HS-5 (cell line): ENCODE measurements at regions not wholly inside any gene's neighbourhood (a gene's known extent, or its start where the extent isn't known, plus 50 kb on each side); places are given as distances from the start of the nearest gene placed in this dataset.
A peak's percentile ranks its signal among the peaks of the same experiment; 100 is the strongest.
"Not testable (repeated sequence)": the region's sequence is repeated elsewhere in the genome, so short reads cannot be mapped to it uniquely, and the experiment has no call there.

ENCODE experiments used
- DNase-seq: peaks from one replicate; pipeline ENCODE4 v3.0.0-alpha.2; 2012; ENCODE audit warnings: low read depth

GRCh38 chr11:87639753-87640364 is 535.4 kb downstream of the RAB38 start:
- DNase-seq, result no peak

- DNase-seq, result no peak
Observed at GRCh38 chr11:87635001-87635400, 540.2 kb downstream of the RAB38 start.

GRCh38 chr11:87634331-87634730 is 540.9 kb downstream of the RAB38 start:
- peak; percentile 4 for DNase-seq

- DNase-seq, result no peak
Observed at GRCh38 chr11:87628957-87629356, 546.3 kb downstream of the RAB38 start.

GRCh38 chr11:87628026-87628580 is 547.1 kb downstream of the RAB38 start:
- DNase-seq, result no peak

- not testable (repeated sequence) for DNase-seq
Observed at GRCh38 chr11:87623531-87624365, 551.5 kb downstream of the RAB38 start.

- DNase-seq, result no peak
Observed at GRCh38 chr11:87616511-87616910, 558.7 kb downstream of the RAB38 start.

- no peak for DNase-seq
Observed at GRCh38 chr11:87604350-87604749, 566.6 kb downstream of the TMEM135 start.

- no peak for DNase-seq
Observed at GRCh38 chr11:87603887-87604286, 566.2 kb downstream of the TMEM135 start.

- no peak for DNase-seq
Observed at GRCh38 chr11:87602776-87603175, 565.0 kb downstream of the TMEM135 start.

- DNase-seq, result no peak
Observed at GRCh38 chr11:87600938-87601337, 563.2 kb downstream of the TMEM135 start.

GRCh38 chr11:87597725-87598124 is 560.0 kb downstream of the TMEM135 start:
- no peak for DNase-seq

- DNase-seq, result no peak
Observed at GRCh38 chr11:87596176-87596575, 558.4 kb downstream of the TMEM135 start.

GRCh38 chr11:87589082-87589481 is 551.3 kb downstream of the TMEM135 start:
- no peak for DNase-seq

GRCh38 chr11:87585613-87586012 is 547.9 kb downstream of the TMEM135 start:
- not testable (repeated sequence) for DNase-seq

GRCh38 chr11:87583931-87584330 is 546.2 kb downstream of the TMEM135 start:
- no peak for DNase-seq

GRCh38 chr11:87575088-87575487 is 537.4 kb downstream of the TMEM135 start:
- DNase-seq, result no peak

- DNase-seq, result no peak
Observed at GRCh38 chr11:87574193-87574592, 536.5 kb downstream of the TMEM135 start.

- DNase-seq, result no peak
Observed at GRCh38 chr11:87573708-87574107, 536.0 kb downstream of the TMEM135 start.

- DNase-seq, result no peak
Observed at GRCh38 chr11:87572881-87573280, 535.1 kb downstream of the TMEM135 start.

GRCh38 chr11:87560352-87560751 is 522.6 kb downstream of the TMEM135 start:
- no peak for DNase-seq

- not testable (repeated sequence) for DNase-seq
Observed at GRCh38 chr11:87559852-87560251, 522.1 kb downstream of the TMEM135 start.

- DNase-seq, result no peak
Observed at GRCh38 chr11:87555101-87555500, 517.4 kb downstream of the TMEM135 start.
